ENCODE measurements at regions not wholly inside any gene's neighbourhood (a gene's known extent, or its start where the extent isn't known, plus 50 kb on each side); places are given as distances from the start of the nearest gene placed in this dataset.

GRCh38 chr9:28197653-28198052 lies 624.4 kb upstream of the C9orf72 start:
- Histone ChIP-seq H3K36me3 (ENCODE audit: control insufficient read depth, insufficient read depth, low read length) (no peaks in the 10 kb centered on the region), H3K27me3 (replicated peaks; ENCODE audit: control insufficient read depth, insufficient read depth, low read length) (no peaks in the 10 kb centered on the region), H3K9me3 (no peaks in the 10 kb centered on the region), H3K4me3 (ENCODE audit: low read depth, low read length) (no peak overlapping the region), H3K4me1 (no peaks in the 10 kb centered on the region)
- no peaks in the 10 kb centered on the region for H3K27me3 Mint-ChIP-seq (ENCODE audit: insufficient read depth, unreplicated experiment)
- H3K9me3 Mint-ChIP-seq (ENCODE audit: unreplicated experiment) = no peaks in the 10 kb centered on the region
- no peak overlapping the region for H3K27ac Mint-ChIP-seq (ENCODE audit: unreplicated experiment)
- TF ChIP-seq, protein P1, sequence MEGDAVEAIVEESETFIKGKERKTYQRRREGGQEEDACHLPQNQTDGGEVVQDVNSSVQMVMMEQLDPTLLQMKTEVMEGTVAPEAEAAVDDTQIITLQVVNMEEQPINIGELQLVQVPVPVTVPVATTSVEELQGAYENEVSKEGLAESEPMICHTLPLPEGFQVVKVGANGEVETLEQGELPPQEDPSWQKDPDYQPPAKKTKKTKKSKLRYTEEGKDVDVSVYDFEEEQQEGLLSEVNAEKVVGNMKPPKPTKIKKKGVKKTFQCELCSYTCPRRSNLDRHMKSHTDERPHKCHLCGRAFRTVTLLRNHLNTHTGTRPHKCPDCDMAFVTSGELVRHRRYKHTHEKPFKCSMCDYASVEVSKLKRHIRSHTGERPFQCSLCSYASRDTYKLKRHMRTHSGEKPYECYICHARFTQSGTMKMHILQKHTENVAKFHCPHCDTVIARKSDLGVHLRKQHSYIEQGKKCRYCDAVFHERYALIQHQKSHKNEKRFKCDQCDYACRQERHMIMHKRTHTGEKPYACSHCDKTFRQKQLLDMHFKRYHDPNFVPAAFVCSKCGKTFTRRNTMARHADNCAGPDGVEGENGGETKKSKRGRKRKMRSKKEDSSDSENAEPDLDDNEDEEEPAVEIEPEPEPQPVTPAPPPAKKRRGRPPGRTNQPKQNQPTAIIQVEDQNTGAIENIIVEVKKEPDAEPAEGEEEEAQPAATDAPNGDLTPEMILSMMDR (IDR thresholded peaks at IDR 0.05; ENCODE audit: insufficient read depth in 1 of 2, low read depth in 1 of 2, low read length in 1 of 2, severe bottlenecking in 1 of 2, unreplicated experiment in 1 of 2) = no peak
- no peaks in the 10 kb centered on the region for H3K36me3 Mint-ChIP-seq (ENCODE audit: insufficient read depth, unreplicated experiment)
- ChIA-PET CTCF (no interaction called here), POLR2A (no interaction called here)
- no peak for DNase-seq
- BruUV-seq (replicated peaks) = no TSS peak
- H3K4me3 Mint-ChIP-seq (ENCODE audit: unreplicated experiment) = no peak overlapping the region
- no peaks in the 10 kb centered on the region for H3K4me1 Mint-ChIP-seq (ENCODE audit: low read depth, unreplicated experiment)
- intact Hi-C loops (cut with micrococcal nuclease; ENCODE audit: unreplicated experiment) = no loop called here

GRCh38 chr9:28203036-28203435 lies 629.8 kb upstream of the C9orf72 start:
- no peaks in the 10 kb centered on the region for H3K27me3 ChIP-seq (replicated peaks; ENCODE audit: control insufficient read depth, insufficient read depth, low read length)
- H3K9me3 ChIP-seq = no peaks in the 10 kb centered on the region
- no peak overlapping the region for H3K4me3 Mint-ChIP-seq (ENCODE audit: unreplicated experiment)
- CTCF ChIA-PET = no interaction called here
- no peak for DNase-seq
- no peaks in the 10 kb centered on the region for H3K9me3 Mint-ChIP-seq (ENCODE audit: unreplicated experiment)
- H3K27me3 Mint-ChIP-seq (ENCODE audit: insufficient read depth, unreplicated experiment) = no peaks in the 10 kb centered on the region
- POLR2A ChIA-PET = no interaction called here
- no peak overlapping the region for H3K4me3 ChIP-seq (ENCODE audit: low read depth, low read length)
- no peaks in the 10 kb centered on the region for H3K36me3 ChIP-seq (ENCODE audit: control insufficient read depth, insufficient read depth, low read length)
- TF ChIP-seq, protein P1 (IDR thresholded peaks at IDR 0.05; ENCODE audit: insufficient read depth in 1 of 2, low read depth in 1 of 2, low read length in 1 of 2, severe bottlenecking in 1 of 2, unreplicated experiment in 1 of 2) = no peak
- H3K4me1 Mint-ChIP-seq (ENCODE audit: low read depth, unreplicated experiment) = no peaks in the 10 kb centered on the region
- no peaks in the 10 kb centered on the region for H3K4me1 ChIP-seq
- intact Hi-C loops (cut with micrococcal nuclease; ENCODE audit: unreplicated experiment) = no loop called here
- BruUV-seq (replicated peaks) = no TSS peak
- no peak overlapping the region for H3K27ac Mint-ChIP-seq (ENCODE audit: unreplicated experiment)
- H3K36me3 Mint-ChIP-seq (ENCODE audit: insufficient read depth, unreplicated experiment) = no peaks in the 10 kb centered on the region

DNA sequence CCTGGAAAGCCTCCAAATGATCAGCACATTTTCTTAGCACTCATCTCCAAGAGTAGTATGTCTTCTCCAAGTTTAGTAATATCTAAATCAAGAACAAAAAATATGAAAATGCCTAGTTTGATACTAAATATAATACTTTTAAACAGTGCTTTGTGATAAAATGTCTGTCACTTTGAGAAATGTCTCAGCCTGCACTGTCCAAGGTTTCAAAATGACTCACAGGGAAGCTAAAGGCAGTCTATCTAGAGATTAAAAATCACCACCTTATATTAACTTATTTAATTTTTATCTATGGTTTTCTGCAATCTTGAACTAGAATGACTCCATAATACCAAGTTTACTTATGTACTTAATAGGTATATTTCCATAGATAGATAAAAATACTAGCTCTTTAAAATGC lies 633.0 kb upstream of the C9orf72 start:
- no peak for DNase-seq
- no peaks in the 10 kb centered on the region for H3K9me3 Mint-ChIP-seq (ENCODE audit: unreplicated experiment)
- H3K27me3 Mint-ChIP-seq (ENCODE audit: insufficient read depth, unreplicated experiment) = no peaks in the 10 kb centered on the region
- H3K4me3 Mint-ChIP-seq (ENCODE audit: unreplicated experiment) = no peak overlapping the region
- intact Hi-C loops (cut with micrococcal nuclease; ENCODE audit: unreplicated experiment) = no loop called here
- TF ChIP-seq, protein P1 (IDR thresholded peaks at IDR 0.05; ENCODE audit: insufficient read depth in 1 of 2, low read depth in 1 of 2, low read length in 1 of 2, severe bottlenecking in 1 of 2, unreplicated experiment in 1 of 2) = no peak
- no peak overlapping the region for H3K4me3 ChIP-seq (ENCODE audit: low read depth, low read length)
- no peaks in the 10 kb centered on the region for H3K27me3 ChIP-seq (replicated peaks; ENCODE audit: control insufficient read depth, insufficient read depth, low read length)
- no peaks in the 10 kb centered on the region for H3K4me1 Mint-ChIP-seq (ENCODE audit: low read depth, unreplicated experiment)
- H3K9me3 ChIP-seq = no peaks in the 10 kb centered on the region
- no TSS peak for BruUV-seq (replicated peaks)
- ChIA-PET CTCF (no interaction called here), POLR2A (no interaction called here)
- no peak overlapping the region for H3K27ac Mint-ChIP-seq (ENCODE audit: unreplicated experiment)
- no peaks in the 10 kb centered on the region for H3K36me3 ChIP-seq (ENCODE audit: control insufficient read depth, insufficient read depth, low read length)
- H3K36me3 Mint-ChIP-seq (ENCODE audit: insufficient read depth, unreplicated experiment) = no peaks in the 10 kb centered on the region
- H3K4me1 ChIP-seq = no peaks in the 10 kb centered on the region
